ENCODE measurements at regions not wholly inside any gene's neighbourhood (a gene's known extent, or its start where the extent isn't known, plus 50 kb on each side); places are given as distances from the start of the nearest gene placed in this dataset.

- TF ChIP-seq CTCF (optimal IDR thresholded peaks at IDR 0.05 in 1 of 3, IDR thresholded peaks at IDR 0.05 in 1 of 3, conservative IDR thresholded peaks at IDR 0.05 in 1 of 3; ENCODE audit: extremely low read depth in 1 of 3, insufficient read depth in 2 of 3, low read length in 3 of 3) (no peak), EZH2 (IDR thresholded peaks at IDR 0.05; ENCODE audit: low read length) (no peak)
Observed at GRCh38 chr2:19235308-19235707, 123.1 kb downstream of the OSR1 start.

Data from keratinocyte (primary cell).